ENCODE measurements at regions not wholly inside any gene's neighbourhood (a gene's known extent, or its start where the extent isn't known, plus 50 kb on each side); places are given as distances from the start of the nearest gene placed in this dataset.

GRCh38 chr3:18546632-18547031 is 121.5 kb upstream of the SATB1 start:
- Histone ChIP-seq H3K4me3 (no peak overlapping the region), H3K4me1 (no peaks in the 10 kb centered on the region), H3K36me3 (no peaks in the 10 kb centered on the region), H3K9me3 (no peaks in the 10 kb centered on the region), H3K27ac (no peak overlapping the region), H3K27me3 (peaks cover 0 to 3% (median 0%) of the 10 kb centered on the region in 4 donors)
- TF ChIP-seq CTCF (IDR thresholded peaks at IDR 0.05) = no peak
- no peak for TF ChIP-seq POLR2A (IDR thresholded peaks at IDR 0.05)
- WGBS, 2 donors = 73 to 86% methylated on average over 2 of the region's 2 CpGs
- DNase-seq = no peak
- intact Hi-C loops (cut with DNase I) = no loop called here

GRCh38 chr3:18544146-18544545 is 119.0 kb upstream of the SATB1 start:
- peaks cover 0 to 3% (median 0%) of the 10 kb centered on the region in 4 donors for H3K27me3 ChIP-seq
- H3K36me3 ChIP-seq = no peaks in the 10 kb centered on the region
- H3K9me3 ChIP-seq = no peaks in the 10 kb centered on the region
- intact Hi-C loops (cut with DNase I) = no loop called here
- no peak for DNase-seq
- 70 to 74% methylated on average over 4 of the region's 4 CpGs for WGBS, 2 donors
- TF ChIP-seq CTCF (IDR thresholded peaks at IDR 0.05) (no peak), POLR2A (IDR thresholded peaks at IDR 0.05) (no peak)
- no peak overlapping the region for H3K4me3 ChIP-seq
- H3K27ac ChIP-seq = no peak overlapping the region
- H3K4me1 ChIP-seq = no peaks in the 10 kb centered on the region

- H3K4me1 ChIP-seq = no peaks in the 10 kb centered on the region
- H3K27ac ChIP-seq = no peak overlapping the region
- intact Hi-C loops (cut with DNase I) = no loop called here
- WGBS, 2 donors = 71 to 82% methylated on average over 7 of the region's 7 CpGs
- H3K27me3 ChIP-seq = peaks cover 0 to 3% (median 0%) of the 10 kb centered on the region in 4 donors
- DNase-seq = no peak
- H3K36me3 ChIP-seq = no peaks in the 10 kb centered on the region
- TF ChIP-seq POLR2A (IDR thresholded peaks at IDR 0.05) (no peak), CTCF (IDR thresholded peaks at IDR 0.05) (no peak)
- no peaks in the 10 kb centered on the region for H3K9me3 ChIP-seq
- no peak overlapping the region for H3K4me3 ChIP-seq
These were observed 113.5 kb upstream of the SATB1 start for GRCh38 chr3:18538463-18539230.

DNA sequence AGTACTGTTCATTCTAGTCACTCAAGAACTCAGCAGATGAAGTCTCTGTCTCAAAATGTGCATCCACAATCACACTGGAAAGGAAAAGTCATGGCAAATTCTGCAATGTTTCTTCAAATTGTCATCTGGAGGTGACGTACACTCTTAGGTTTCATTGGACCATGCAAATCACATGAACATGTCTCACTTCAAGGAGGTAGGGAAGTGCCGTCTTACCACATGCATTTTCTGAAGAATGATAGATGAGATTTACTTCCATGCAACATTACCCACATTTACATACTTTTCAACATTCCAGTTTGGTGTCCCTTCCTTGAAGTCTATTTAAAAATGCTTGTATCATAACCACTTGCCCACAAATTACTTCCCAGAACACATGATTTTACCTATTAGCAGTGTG is 107.9 kb upstream of the SATB1 start:
- DNase-seq = no peak
- H3K4me3 ChIP-seq = no peak overlapping the region
- no peaks in the 10 kb centered on the region for H3K27me3 ChIP-seq
- no peak overlapping the region for H3K27ac ChIP-seq
- intact Hi-C loops (cut with DNase I) = no loop called here
- no peak for TF ChIP-seq POLR2A (IDR thresholded peaks at IDR 0.05)
- TF ChIP-seq CTCF (IDR thresholded peaks at IDR 0.05) = no peak
- whole genome bisulfite sequencing, 2 donors = 46 to 73% methylated on average over 2 of the region's 2 CpGs
- no peaks in the 10 kb centered on the region for H3K36me3 ChIP-seq
- no peaks in the 10 kb centered on the region for H3K9me3 ChIP-seq
- no peaks in the 10 kb centered on the region for H3K4me1 ChIP-seq

DNA sequence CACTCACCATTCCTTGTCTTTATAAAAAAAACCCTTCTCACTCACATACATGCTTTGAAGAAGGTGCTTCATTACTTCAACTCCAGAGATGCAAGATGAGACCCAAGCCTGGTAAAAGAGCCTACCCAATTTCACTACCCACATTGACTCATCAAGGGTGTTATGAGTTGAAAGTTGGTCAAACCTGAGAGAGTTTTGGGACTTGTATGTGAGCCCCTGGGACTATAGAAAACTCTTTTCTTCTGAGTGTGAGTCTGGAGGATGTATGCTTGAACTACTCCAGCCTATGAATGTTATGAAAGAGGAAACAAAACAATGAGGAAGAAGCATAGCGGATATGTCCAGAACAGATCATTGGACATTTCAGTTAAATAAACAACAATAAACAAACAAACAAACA is 106.5 kb upstream of the SATB1 start:
- no peaks in the 10 kb centered on the region for H3K4me1 ChIP-seq
- no peak overlapping the region for H3K4me3 ChIP-seq
- H3K9me3 ChIP-seq = no peaks in the 10 kb centered on the region
- H3K27me3 ChIP-seq = no peaks in the 10 kb centered on the region
- no peaks in the 10 kb centered on the region for H3K36me3 ChIP-seq
- intact Hi-C loops (cut with DNase I) = no loop called here
- WGBS, 2 donors = 74 to 90% methylated on average over 1 of the region's 1 CpG
- TF ChIP-seq POLR2A (IDR thresholded peaks at IDR 0.05) (no peak), CTCF (IDR thresholded peaks at IDR 0.05) (no peak)
- no peak overlapping the region for H3K27ac ChIP-seq
- DNase-seq = no peak

Data from esophagus squamous epithelium (tissue), 5 donors.